Activated T-cell treated with anti-CD3 and anti-CD28 coated beads for 4 hours (primary cell): ENCODE measurements at regions not wholly inside any gene's neighbourhood (a gene's known extent, or its start where the extent isn't known, plus 50 kb on each side); places are given as distances from the start of the nearest gene placed in this dataset.
"Not testable (repeated sequence)": the region's sequence is repeated elsewhere in the genome, so short reads cannot be mapped to it uniquely, and the experiment has no call there.

Experiments used
- DNase-seq: peaks from one replicate; pipeline ENCODE4 v3.0.0-alpha.2; 2020

- not testable (repeated sequence) for DNase-seq
These were observed 86.0 kb upstream of the SFSWAP start for GRCh38 chr12:131624756-131625501.

GRCh38 chr12:131625966-131626722, 84.7 kb upstream of the SFSWAP start:
- not testable (repeated sequence) for DNase-seq

- DNase-seq, result peak; percentile 17
These were observed 83.5 kb upstream of the SFSWAP start for GRCh38 chr12:131627151-131628022.

GRCh38 chr12:131628023-131628740, 82.7 kb upstream of the SFSWAP start:
- DNase-seq, result no peak

- DNase-seq, result no peak
These were observed 82.0 kb upstream of the SFSWAP start for GRCh38 chr12:131628766-131629448.

GRCh38 chr12:131631230-131631629, 79.7 kb upstream of the SFSWAP start:
- no peak for DNase-seq

GRCh38 chr12:131631889-131632651, 78.8 kb upstream of the SFSWAP start:
- not testable (repeated sequence) for DNase-seq

- not testable (repeated sequence) for DNase-seq
These were observed 78.3 kb upstream of the SFSWAP start for GRCh38 chr12:131632652-131633023.

- not testable (repeated sequence) for DNase-seq
These were observed 77.3 kb upstream of the SFSWAP start for GRCh38 chr12:131633610-131634009.

- no peak for DNase-seq
These were observed 76.9 kb upstream of the SFSWAP start for GRCh38 chr12:131634037-131634436.

GRCh38 chr12:131635012-131635411, 75.9 kb upstream of the SFSWAP start:
- not testable (repeated sequence) for DNase-seq

GRCh38 chr12:131635491-131636122, 75.3 kb upstream of the SFSWAP start:
- no peak for DNase-seq

GRCh38 chr12:131636266-131636665, 74.6 kb upstream of the SFSWAP start:
- no peak for DNase-seq

GRCh38 chr12:131636940-131637750, 73.7 kb upstream of the SFSWAP start:
- DNase-seq, result no peak

- no peak for DNase-seq
These were observed 72.9 kb upstream of the SFSWAP start for GRCh38 chr12:131637986-131638385.

- DNase-seq, result no peak
These were observed 71.5 kb upstream of the SFSWAP start for GRCh38 chr12:131639270-131639940.

GRCh38 chr12:131640525-131640924, 70.4 kb upstream of the SFSWAP start:
- DNase-seq, result no peak

GRCh38 chr12:131641315-131641714, 69.6 kb upstream of the SFSWAP start:
- DNase-seq, result no peak

- DNase-seq, result no peak
These were observed 68.8 kb upstream of the SFSWAP start for GRCh38 chr12:131642101-131642540.
